T-helper 17 cell (primary cell): ENCODE measurements at regions not wholly inside any gene's neighbourhood (a gene's known extent, or its start where the extent isn't known, plus 50 kb on each side); places are given as distances from the start of the nearest gene placed in this dataset.

Source experiments
- ATAC-seq: fragments of 150-1000 bp; cut with Tn5 transposase; 2 replicates; pipeline ENCODE4 v1.10.0; 2021; ENCODE audit warnings: mild to moderate bottlenecking, moderate library complexity
- DNase-seq, 3 donors: peaks; one replicate each; pipeline versions ENCODE4 v3.0.0 to v3.0.0-alpha.2; 2020 to 2021
- H3K9me3 ChIP-seq: one replicate; pipeline ENCODE4 v1.7.0; 2013; ENCODE audit warnings: low read length, mild to moderate bottlenecking; ENCODE audit not compliant: control insufficient read depth, poor library complexity, severe bottlenecking
- H3K27ac Mint-ChIP-seq: one replicate; pipeline ENCODE4 v1.8.0; 2022; ENCODE audit warnings: mild to moderate bottlenecking, moderate library complexity, mixed read lengths
- H3K27me3 Mint-ChIP-seq: one replicate; pipeline ENCODE4 v1.8.0; 2022; ENCODE audit warnings: mixed read lengths
- H3K36me3 Mint-ChIP-seq: one replicate; pipeline ENCODE4 v1.8.0; 2022; ENCODE audit warnings: low read depth, mixed read lengths
- H3K4me1 Mint-ChIP-seq: one replicate; pipeline ENCODE4 v1.8.0; 2022; ENCODE audit warnings: mild to moderate bottlenecking, mixed read lengths
- H3K4me3 Mint-ChIP-seq: one replicate; pipeline ENCODE4 v1.8.0; 2022; ENCODE audit warnings: mild to moderate bottlenecking, moderate library complexity, mixed read lengths

GRCh38 chr12:74449872-74450271 lies 87.8 kb upstream of the ATXN7L3B start:
- DNase-seq (no peak), ATAC-seq (no peak)
- H3K27me3 Mint-ChIP-seq, result no peaks in the 10 kb centered on the region
- no peaks in the 10 kb centered on the region for H3K9me3 ChIP-seq
- no peaks in the 10 kb centered on the region for H3K36me3 Mint-ChIP-seq
- no peak overlapping the region for H3K4me3 Mint-ChIP-seq
- no peak overlapping the region for H3K27ac Mint-ChIP-seq
- no peaks in the 10 kb centered on the region for H3K4me1 Mint-ChIP-seq

- DNase-seq (no peak), ATAC-seq (no peak)
- H3K36me3 Mint-ChIP-seq, result no peaks in the 10 kb centered on the region
- no peak overlapping the region for H3K27ac Mint-ChIP-seq
- H3K4me1 Mint-ChIP-seq, result peaks cover 2% of the 10 kb centered on the region
- no peaks in the 10 kb centered on the region for H3K9me3 ChIP-seq
- H3K27me3 Mint-ChIP-seq, result no peaks in the 10 kb centered on the region
- no peak overlapping the region for H3K4me3 Mint-ChIP-seq
Observed at GRCh38 chr12:74454109-74454508, 83.5 kb upstream of the ATXN7L3B start.

GRCh38 chr12:74455429-74455828 lies 82.2 kb upstream of the ATXN7L3B start:
- Mint-ChIP-seq H3K36me3 (no peaks in the 10 kb centered on the region), H3K4me3 (no peak overlapping the region), H3K4me1 (peaks cover 4% of the 10 kb centered on the region)

GRCh38 chr12:74456431-74456830 lies 81.2 kb upstream of the ATXN7L3B start:
- H3K27ac Mint-ChIP-seq, result no peak overlapping the region
- H3K36me3 Mint-ChIP-seq, result no peaks in the 10 kb centered on the region
- no peaks in the 10 kb centered on the region for H3K9me3 ChIP-seq
- H3K4me3 Mint-ChIP-seq, result no peak overlapping the region
- peaks cover 4% of the 10 kb centered on the region for H3K4me1 Mint-ChIP-seq
- ATAC-seq, result no peak
- no peak for DNase-seq
- H3K27me3 Mint-ChIP-seq, result peaks cover 9% of the 10 kb centered on the region

More at GRCh38 chr12:74455429-74455828, 82.2 kb upstream of the ATXN7L3B start:
- DNase-seq (no peak), ATAC-seq (no peak)
- H3K27ac Mint-ChIP-seq, result no peak overlapping the region
- no peaks in the 10 kb centered on the region for H3K9me3 ChIP-seq
- H3K27me3 Mint-ChIP-seq, result peaks cover 9% of the 10 kb centered on the region

- H3K36me3 Mint-ChIP-seq, result no peaks in the 10 kb centered on the region
- H3K27me3 Mint-ChIP-seq, result peaks cover 24% of the 10 kb centered on the region
- H3K4me3 Mint-ChIP-seq, result no peak overlapping the region
- H3K4me1 Mint-ChIP-seq, result no peaks in the 10 kb centered on the region
- H3K27ac Mint-ChIP-seq, result no peak overlapping the region
- no peaks in the 10 kb centered on the region for H3K9me3 ChIP-seq
- no peak for DNase-seq
- no peak for ATAC-seq
Observed at GRCh38 chr12:74468401-74468800, 69.2 kb upstream of the ATXN7L3B start.

- Mint-ChIP-seq H3K27ac (no peak overlapping the region), H3K4me1 (no peaks in the 10 kb centered on the region), H3K36me3 (no peaks in the 10 kb centered on the region), H3K4me3 (no peak overlapping the region), H3K27me3 (peaks cover 20% of the 10 kb centered on the region)
- ATAC-seq (no peak), DNase-seq (no peak)
- H3K9me3 ChIP-seq, result no peaks in the 10 kb centered on the region
Observed at GRCh38 chr12:74476234-74476633, 61.4 kb upstream of the ATXN7L3B start.

- H3K36me3 Mint-ChIP-seq, result no peaks in the 10 kb centered on the region
- DNase-seq (no peak), ATAC-seq (no peak)
- H3K4me3 Mint-ChIP-seq, result no peak overlapping the region
- peaks cover 26% of the 10 kb centered on the region for H3K27me3 Mint-ChIP-seq
- H3K27ac Mint-ChIP-seq, result no peak overlapping the region
- no peaks in the 10 kb centered on the region for H3K4me1 Mint-ChIP-seq
- no peaks in the 10 kb centered on the region for H3K9me3 ChIP-seq
Observed at GRCh38 chr12:74481078-74481477, 56.6 kb upstream of the ATXN7L3B start.

GRCh38 chr12:74482115-74482514 lies 55.5 kb upstream of the ATXN7L3B start:
- DNase-seq (no peak), ATAC-seq (no peak)
- no peaks in the 10 kb centered on the region for H3K36me3 Mint-ChIP-seq
- H3K4me3 Mint-ChIP-seq, result no peak overlapping the region
- peaks cover 26% of the 10 kb centered on the region for H3K27me3 Mint-ChIP-seq
- H3K4me1 Mint-ChIP-seq, result no peaks in the 10 kb centered on the region
- no peak overlapping the region for H3K27ac Mint-ChIP-seq
- no peaks in the 10 kb centered on the region for H3K9me3 ChIP-seq

- Mint-ChIP-seq H3K4me1 (no peaks in the 10 kb centered on the region), H3K27ac (no peak overlapping the region), H3K27me3 (peaks cover 26% of the 10 kb centered on the region), H3K4me3 (no peak overlapping the region), H3K36me3 (no peaks in the 10 kb centered on the region)
- H3K9me3 ChIP-seq, result no peaks in the 10 kb centered on the region
- DNase-seq (no peak), ATAC-seq (no peak)
Observed at GRCh38 chr12:74483057-74483456, 54.6 kb upstream of the ATXN7L3B start.
